Endothelial cell of umbilical vein (primary cell): ENCODE measurements at regions not wholly inside any gene's neighbourhood (a gene's known extent, or its start where the extent isn't known, plus 50 kb on each side); places are given as distances from the start of the nearest gene placed in this dataset.

Source experiments
- CTCF ChIP-seq, 2 donors: IDR thresholded peaks; 1 replicate in 1 of 2; 2 replicates in 1 of 2; pipeline ENCODE4 v1.5.1; 2011; ENCODE audit warnings: low read length in 2 of 2, mild to moderate bottlenecking in 2 of 2, moderate library complexity in 2 of 2, control low read depth in 1 of 2, inconsistent platforms in 1 of 2, low read depth in 1 of 2; ENCODE audit not compliant: insufficient read depth in 1 of 2; ENCODE audit errors: extremely low read depth in 1 of 2
- EZH2 ChIP-seq: IDR thresholded peaks from 2 replicates; pipeline ENCODE4 v1.6.1; 2012; ENCODE audit warnings: borderline replicate concordance, low read depth, mild to moderate bottlenecking, moderate library complexity, low read length, inconsistent platforms; ENCODE audit not compliant: severe bottlenecking
- FOS ChIP-seq: IDR thresholded peaks from 2 replicates; pipeline ENCODE4 v1.6.1; 2011; ENCODE audit warnings: mild to moderate bottlenecking, low read length, moderate library complexity, borderline replicate concordance; ENCODE audit not compliant: insufficient read depth
- GATA2 ChIP-seq: IDR thresholded peaks from 2 replicates; pipeline ENCODE4 v1.7.0; 2011; ENCODE audit warnings: low read depth, mild to moderate bottlenecking, moderate library complexity, mixed read lengths, low read length; ENCODE audit not compliant: insufficient read length, insufficient read depth
- JUN ChIP-seq: IDR thresholded peaks from 2 replicates; pipeline ENCODE4 v1.6.1; 2011; ENCODE audit warnings: borderline replicate concordance, low read depth; ENCODE audit not compliant: insufficient read length, insufficient read depth
- MYC ChIP-seq: IDR thresholded peaks from one replicate; pipeline ENCODE4 v1.6.1; 2011; ENCODE audit warnings: mild to moderate bottlenecking, low read depth, low read length
- POLR2A ChIP-seq: IDR thresholded peaks from 2 replicates; pipeline ENCODE4 v1.6.1; 2012; ENCODE audit warnings: low read depth, mild to moderate bottlenecking, control low read depth, low read length
- POLR2AphosphoS5 ChIP-seq: IDR thresholded peaks from 2 replicates; pipeline ENCODE4 v1.6.1; 2012; ENCODE audit warnings: low read depth, mild to moderate bottlenecking, control low read depth, low read length, moderate library complexity; ENCODE audit not compliant: insufficient read depth
- TF ChIP-seq, protein P1 (sequence below): IDR thresholded peaks from 2 replicates; pipeline ENCODE4 v1.6.1; 2011; ENCODE audit not compliant: insufficient read depth, insufficient read length

- TF ChIP-seq CTCF (IDR thresholded peaks at IDR 0.05; ENCODE audit: extremely low read depth in 1 of 2, insufficient read depth in 1 of 2, low read depth in 1 of 2, low read length in 2 of 2) (no peak), MYC (no peak), FOS (no peak), POLR2A (no peak), EZH2 (no peak), POLR2AphosphoS5 (no peak), JUN (no peak), GATA2 (no peak)
- TF ChIP-seq, protein P1, sequence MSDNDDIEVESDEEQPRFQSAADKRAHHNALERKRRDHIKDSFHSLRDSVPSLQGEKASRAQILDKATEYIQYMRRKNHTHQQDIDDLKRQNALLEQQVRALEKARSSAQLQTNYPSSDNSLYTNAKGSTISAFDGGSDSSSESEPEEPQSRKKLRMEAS, result no peak
Observed at GRCh38 chr13:91242652-91243051, 104.8 kb upstream of the MIR17HG start.
